ENCODE measurements at regions not wholly inside any gene's neighbourhood (a gene's known extent, or its start where the extent isn't known, plus 50 kb on each side); places are given as distances from the start of the nearest gene placed in this dataset.

DNA sequence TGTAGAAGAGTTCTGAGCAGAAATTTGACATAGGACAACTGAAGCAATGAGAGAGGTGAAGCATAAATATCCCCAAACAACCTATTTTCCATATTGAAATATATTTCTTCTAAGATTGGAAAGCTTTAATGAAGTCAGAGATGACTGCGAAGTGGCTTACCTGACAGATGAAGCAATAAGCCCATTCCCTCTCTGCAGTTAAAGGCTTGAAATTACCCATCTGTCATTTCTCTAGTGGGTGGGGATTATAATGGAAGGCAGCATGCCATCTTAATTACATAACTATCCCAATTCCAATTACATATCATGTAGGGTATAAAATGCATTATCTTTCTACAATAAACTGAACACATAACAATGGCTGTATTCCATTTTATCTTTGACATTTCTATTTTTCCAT, 1070.5 kb downstream of the SI start:
- TF ChIP-seq, protein P1, sequence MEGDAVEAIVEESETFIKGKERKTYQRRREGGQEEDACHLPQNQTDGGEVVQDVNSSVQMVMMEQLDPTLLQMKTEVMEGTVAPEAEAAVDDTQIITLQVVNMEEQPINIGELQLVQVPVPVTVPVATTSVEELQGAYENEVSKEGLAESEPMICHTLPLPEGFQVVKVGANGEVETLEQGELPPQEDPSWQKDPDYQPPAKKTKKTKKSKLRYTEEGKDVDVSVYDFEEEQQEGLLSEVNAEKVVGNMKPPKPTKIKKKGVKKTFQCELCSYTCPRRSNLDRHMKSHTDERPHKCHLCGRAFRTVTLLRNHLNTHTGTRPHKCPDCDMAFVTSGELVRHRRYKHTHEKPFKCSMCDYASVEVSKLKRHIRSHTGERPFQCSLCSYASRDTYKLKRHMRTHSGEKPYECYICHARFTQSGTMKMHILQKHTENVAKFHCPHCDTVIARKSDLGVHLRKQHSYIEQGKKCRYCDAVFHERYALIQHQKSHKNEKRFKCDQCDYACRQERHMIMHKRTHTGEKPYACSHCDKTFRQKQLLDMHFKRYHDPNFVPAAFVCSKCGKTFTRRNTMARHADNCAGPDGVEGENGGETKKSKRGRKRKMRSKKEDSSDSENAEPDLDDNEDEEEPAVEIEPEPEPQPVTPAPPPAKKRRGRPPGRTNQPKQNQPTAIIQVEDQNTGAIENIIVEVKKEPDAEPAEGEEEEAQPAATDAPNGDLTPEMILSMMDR (IDR thresholded peaks at IDR 0.05): no peak
- TF ChIP-seq EP300 (IDR thresholded peaks at IDR 0.05): no peak
- TF ChIP-seq POLR2AphosphoS5 (IDR thresholded peaks at IDR 0.05): no peak
- no peak for TF ChIP-seq POLR2A (IDR thresholded peaks at IDR 0.05)
